ENCODE measurements at regions not wholly inside any gene's neighbourhood (a gene's known extent, or its start where the extent isn't known, plus 50 kb on each side); places are given as distances from the start of the nearest gene placed in this dataset.

- Histone ChIP-seq H3K9me3 (ENCODE audit: low read length) (no peaks in the 10 kb centered on the region), H3F3A (ENCODE audit: low read length, unreplicated experiment) (no peaks in the 10 kb centered on the region), H3K4me2 (ENCODE audit: low read length) (no peak overlapping the region), H2AFZ (ENCODE audit: low read length) (no peak overlapping the region), H3K27me3 (ENCODE audit: low read length) (no peaks in the 10 kb centered on the region), H3K79me2 (ENCODE audit: low read length) (no peaks in the 10 kb centered on the region), H3K36me3 (ENCODE audit: low read depth, low read length) (no peaks in the 10 kb centered on the region), H3K9ac (ENCODE audit: low read length) (no peak overlapping the region), H3K4me3 (ENCODE audit: low read length) (no peak overlapping the region), H3K9me2 (replicated peaks; ENCODE audit: low read length) (no peaks in the 10 kb centered on the region), H3K27ac (ENCODE audit: low read length) (no peak overlapping the region), H4K20me1 (ENCODE audit: low read length) (no peaks in the 10 kb centered on the region), H3K4me1 (ENCODE audit: insufficient read depth, low read length) (no peaks in the 10 kb centered on the region)
- TF ChIP-seq EZH2 (IDR thresholded peaks at IDR 0.05; ENCODE audit: low read length, unreplicated experiment): no peak
- no peak for TF ChIP-seq CTCF (conservative IDR thresholded peaks at IDR 0.05; ENCODE audit: low read depth, low read length)
- TF ChIP-seq EZH2phosphoT487 (IDR thresholded peaks at IDR 0.05; ENCODE audit: borderline replicate concordance, low read length): no peak
- CTCF ChIA-PET: no interaction called here
- intact Hi-C loops (cut with micrococcal nuclease): no loop called here
- POLR2A ChIA-PET (ENCODE audit: unreplicated experiment): no interaction called here
- DNase-seq (no peak), ATAC-seq (no peak)
- no TSS peak for BruUV-seq (replicated peaks)
These were observed 104.8 kb upstream of the PRDM9 start for GRCh38 chr5:23402585-23402984.

- Histone ChIP-seq H3K79me2 (ENCODE audit: low read length) (no peaks in the 10 kb centered on the region), H3K9me3 (ENCODE audit: low read length) (no peaks in the 10 kb centered on the region), H3K4me1 (ENCODE audit: insufficient read depth, low read length) (no peaks in the 10 kb centered on the region), H3K36me3 (ENCODE audit: low read depth, low read length) (no peaks in the 10 kb centered on the region), H3F3A (ENCODE audit: low read length, unreplicated experiment) (no peaks in the 10 kb centered on the region), H3K9me2 (replicated peaks; ENCODE audit: low read length) (no peaks in the 10 kb centered on the region), H4K20me1 (ENCODE audit: low read length) (no peaks in the 10 kb centered on the region), H3K27me3 (ENCODE audit: low read length) (no peaks in the 10 kb centered on the region), H3K4me3 (ENCODE audit: low read length) (no peak overlapping the region), H3K9ac (ENCODE audit: low read length) (no peak overlapping the region), H3K27ac (ENCODE audit: low read length) (no peak overlapping the region), H2AFZ (ENCODE audit: low read length) (no peak overlapping the region), H3K4me2 (ENCODE audit: low read length) (no peak overlapping the region)
- no TSS peak for BruUV-seq (replicated peaks)
- no peak for DNase-seq
- POLR2A ChIA-PET (ENCODE audit: unreplicated experiment): no interaction called here
- TF ChIP-seq EZH2 (IDR thresholded peaks at IDR 0.05; ENCODE audit: low read length, unreplicated experiment): no peak
- no peak for TF ChIP-seq CTCF (conservative IDR thresholded peaks at IDR 0.05; ENCODE audit: low read depth, low read length)
- TF ChIP-seq EZH2phosphoT487 (IDR thresholded peaks at IDR 0.05; ENCODE audit: borderline replicate concordance, low read length): no peak
- intact Hi-C loops (cut with micrococcal nuclease): no loop called here
- no peak for ATAC-seq
- CTCF ChIA-PET: no interaction called here
These were observed 106.5 kb upstream of the PRDM9 start for GRCh38 chr5:23400951-23401350.

- Histone ChIP-seq H3K4me3 (ENCODE audit: low read length) (no peak overlapping the region), H3K9me3 (ENCODE audit: low read length) (no peaks in the 10 kb centered on the region), H3K9ac (ENCODE audit: low read length) (no peak overlapping the region), H3K27me3 (ENCODE audit: low read length) (no peaks in the 10 kb centered on the region), H3K4me1 (ENCODE audit: insufficient read depth, low read length) (no peaks in the 10 kb centered on the region), H3K4me2 (ENCODE audit: low read length) (no peak overlapping the region), H2AFZ (ENCODE audit: low read length) (no peak overlapping the region), H3K27ac (ENCODE audit: low read length) (no peak overlapping the region), H4K20me1 (ENCODE audit: low read length) (no peaks in the 10 kb centered on the region), H3K9me2 (replicated peaks; ENCODE audit: low read length) (no peaks in the 10 kb centered on the region), H3F3A (ENCODE audit: low read length, unreplicated experiment) (no peaks in the 10 kb centered on the region), H3K79me2 (ENCODE audit: low read length) (no peaks in the 10 kb centered on the region), H3K36me3 (ENCODE audit: low read depth, low read length) (no peaks in the 10 kb centered on the region)
- intact Hi-C loops (cut with micrococcal nuclease): no loop called here
- TF ChIP-seq CTCF (conservative IDR thresholded peaks at IDR 0.05; ENCODE audit: low read depth, low read length): no peak
- TF ChIP-seq EZH2phosphoT487 (IDR thresholded peaks at IDR 0.05; ENCODE audit: borderline replicate concordance, low read length): no peak
- TF ChIP-seq EZH2 (IDR thresholded peaks at IDR 0.05; ENCODE audit: low read length, unreplicated experiment): no peak
- CTCF ChIA-PET: no interaction called here
- BruUV-seq (replicated peaks): no TSS peak
- ATAC-seq: no peak
- no peak for DNase-seq
- POLR2A ChIA-PET (ENCODE audit: unreplicated experiment): no interaction called here
These were observed 111.1 kb upstream of the PRDM9 start for GRCh38 chr5:23396346-23396745.

All from PC-3 (cell line).